ENCODE measurements at regions not wholly inside any gene's neighbourhood (a gene's known extent, or its start where the extent isn't known, plus 50 kb on each side); places are given as distances from the start of the nearest gene placed in this dataset.
"Not testable (repeated sequence)": the region's sequence is repeated elsewhere in the genome, so short reads cannot be mapped to it uniquely, and the experiment has no call there.

- H3K36me3 ChIP-seq (ENCODE audit: control insufficient read depth, insufficient read depth, low read length) = no peaks in the 10 kb centered on the region
- no peak overlapping the region for H3K9ac ChIP-seq (ENCODE audit: extremely low read depth, low read length, poor library complexity, severe bottlenecking)
- H3K27ac Mint-ChIP-seq = no peak overlapping the region
- no peaks in the 10 kb centered on the region for H3K36me3 Mint-ChIP-seq (ENCODE audit: low read depth)
- H3K9me3 Mint-ChIP-seq = peaks cover 7% of the 10 kb centered on the region
- WGBS, 2 experiments (ENCODE audit: insufficient coverage in 1 of 2, insufficient read length in 1 of 2) = 75 to 79% methylated on average over 2 to 3 of the region's 3 CpGs
- no peaks in the 10 kb centered on the region for H3K27me3 ChIP-seq (ENCODE audit: control insufficient read depth, insufficient read depth, low read length, poor library complexity, severe bottlenecking)
- no peaks in the 10 kb centered on the region for H3K4me1 ChIP-seq (ENCODE audit: control insufficient read depth, insufficient read depth, low read length)
- no peak overlapping the region for H3K4me3 ChIP-seq (ENCODE audit: low read length)
- DNase-seq = no peak
- H3K4me3 Mint-ChIP-seq = no peak overlapping the region
- peaks cover 2% of the 10 kb centered on the region for H3K27me3 Mint-ChIP-seq (ENCODE audit: insufficient read depth)
- TF ChIP-seq CTCF (conservative IDR thresholded peaks at IDR 0.05) = no peak
- H3K4me1 Mint-ChIP-seq = peaks cover 13% of the 10 kb centered on the region
- H3K27ac ChIP-seq (ENCODE audit: low read depth, low read length) = no peak overlapping the region
- no peaks in the 10 kb centered on the region for H3K9me3 ChIP-seq (ENCODE audit: control insufficient read depth, low read length)
Observed at GRCh38 chr1:87432685-87433084, 104.0 kb downstream of the LMO4 start.

DNA sequence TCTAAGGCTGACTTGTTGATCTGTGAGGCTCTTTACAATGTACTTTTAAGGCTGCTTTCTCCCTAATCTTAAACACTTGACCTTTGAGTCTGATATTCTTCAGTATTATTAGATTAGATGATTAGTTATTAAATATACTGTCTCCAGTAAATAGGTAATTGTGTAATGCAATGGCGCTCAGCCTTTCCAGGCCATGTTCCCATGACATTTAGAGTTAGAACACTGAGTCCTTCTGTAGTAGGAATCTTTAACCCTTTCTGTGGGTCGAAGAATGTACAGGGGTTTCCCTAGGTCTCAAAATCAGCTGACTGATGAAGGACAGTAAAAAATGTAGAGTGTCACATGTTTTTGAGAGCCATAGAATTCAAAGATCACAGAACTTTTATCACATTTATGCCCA lies 104.4 kb downstream of the LMO4 start:
- not testable (repeated sequence) for H3K27ac Mint-ChIP-seq; H3K27me3 ChIP-seq (ENCODE audit: control insufficient read depth, insufficient read depth, low read length, poor library complexity, severe bottlenecking); H3K36me3 Mint-ChIP-seq (ENCODE audit: low read depth); H3K4me3 Mint-ChIP-seq; H3K9ac ChIP-seq (ENCODE audit: extremely low read depth, low read length, poor library complexity, severe bottlenecking); H3K9me3 Mint-ChIP-seq; H3K27ac ChIP-seq (ENCODE audit: low read depth, low read length); H3K4me1 ChIP-seq (ENCODE audit: control insufficient read depth, insufficient read depth, low read length); H3K4me3 ChIP-seq (ENCODE audit: low read length); H3K36me3 ChIP-seq (ENCODE audit: control insufficient read depth, insufficient read depth, low read length); DNase-seq; H3K9me3 ChIP-seq (ENCODE audit: control insufficient read depth, low read length); H3K27me3 Mint-ChIP-seq (ENCODE audit: insufficient read depth)
- peaks cover 14% of the 10 kb centered on the region for H3K4me1 Mint-ChIP-seq
- WGBS, 2 experiments (ENCODE audit: insufficient coverage in 1 of 2, insufficient read length in 1 of 2) = 60% methylated on average over 2 of the region's 2 CpGs; no CpG with 5 or more reads in 1 of the 2 experiments

GRCh38 chr1:87435484-87435883 lies 106.8 kb downstream of the LMO4 start:
- Histone ChIP-seq H3K9ac (ENCODE audit: extremely low read depth, low read length, poor library complexity, severe bottlenecking) (no peak overlapping the region), H3K9me3 (ENCODE audit: control insufficient read depth, low read length) (no peaks in the 10 kb centered on the region), H3K4me1 (ENCODE audit: control insufficient read depth, insufficient read depth, low read length) (no peaks in the 10 kb centered on the region), H3K4me3 (ENCODE audit: low read length) (no peak overlapping the region), H3K27me3 (ENCODE audit: control insufficient read depth, insufficient read depth, low read length, poor library complexity, severe bottlenecking) (no peaks in the 10 kb centered on the region), H3K36me3 (ENCODE audit: control insufficient read depth, insufficient read depth, low read length) (no peaks in the 10 kb centered on the region), H3K27ac (ENCODE audit: low read depth, low read length) (no peak overlapping the region)
- H3K4me1 Mint-ChIP-seq = peaks cover 5% of the 10 kb centered on the region
- no peak overlapping the region for H3K27ac Mint-ChIP-seq
- H3K36me3 Mint-ChIP-seq (ENCODE audit: low read depth) = no peaks in the 10 kb centered on the region
- no peak for DNase-seq
- WGBS, 2 experiments (ENCODE audit: insufficient coverage in 1 of 2, insufficient read length in 1 of 2) = 96 to 100% methylated on average over 4 to 8 of the region's 8 CpGs
- no peak overlapping the region for H3K4me3 Mint-ChIP-seq
- peaks cover 7% of the 10 kb centered on the region for H3K9me3 Mint-ChIP-seq
- no peaks in the 10 kb centered on the region for H3K27me3 Mint-ChIP-seq (ENCODE audit: insufficient read depth)
- no peak for TF ChIP-seq CTCF (conservative IDR thresholded peaks at IDR 0.05)

GRCh38 chr1:87436115-87436514 lies 107.4 kb downstream of the LMO4 start:
- H3K27ac Mint-ChIP-seq; H3K4me3 ChIP-seq (ENCODE audit: low read length); H3K27ac ChIP-seq (ENCODE audit: low read depth, low read length); H3K27me3 ChIP-seq (ENCODE audit: control insufficient read depth, insufficient read depth, low read length, poor library complexity, severe bottlenecking); H3K9me3 Mint-ChIP-seq; H3K27me3 Mint-ChIP-seq (ENCODE audit: insufficient read depth); H3K9me3 ChIP-seq (ENCODE audit: control insufficient read depth, low read length); H3K9ac ChIP-seq (ENCODE audit: extremely low read depth, low read length, poor library complexity, severe bottlenecking); H3K4me1 Mint-ChIP-seq; H3K4me3 Mint-ChIP-seq; H3K36me3 Mint-ChIP-seq (ENCODE audit: low read depth); DNase-seq; H3K4me1 ChIP-seq (ENCODE audit: control insufficient read depth, insufficient read depth, low read length); H3K36me3 ChIP-seq (ENCODE audit: control insufficient read depth, insufficient read depth, low read length): not testable (repeated sequence)
- 93 to 97% methylated on average over 7 to 8 of the region's 8 CpGs for WGBS, 2 experiments (ENCODE audit: insufficient coverage in 1 of 2, insufficient read length in 1 of 2)
